ENCODE measurements at regions not wholly inside any gene's neighbourhood (a gene's known extent, or its start where the extent isn't known, plus 50 kb on each side); places are given as distances from the start of the nearest gene placed in this dataset.

DNA sequence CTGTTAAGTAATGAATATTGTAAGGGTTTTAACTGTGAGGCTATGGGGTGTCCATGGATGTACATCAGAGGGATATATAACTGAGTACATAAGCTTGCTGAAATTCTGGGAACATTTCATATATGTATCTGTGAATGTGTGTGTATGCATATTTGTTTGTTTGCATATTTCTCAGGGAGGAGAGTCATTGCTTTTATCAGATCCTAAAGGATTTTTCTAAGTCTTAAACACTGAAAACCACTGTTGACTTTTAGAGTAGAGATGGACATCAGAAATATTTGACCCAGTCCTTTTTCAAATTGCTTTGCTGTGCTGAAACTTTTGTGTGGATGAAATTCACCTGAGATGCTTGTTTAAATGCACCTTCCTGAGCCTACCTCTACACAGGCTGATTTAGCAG lies 410.6 kb downstream of the METTL15 start:
- Histone ChIP-seq H3K9me3 (ENCODE audit: insufficient read depth, low read length) (no peaks in the 10 kb centered on the region), H3K36me3 (ENCODE audit: low read length) (no peaks in the 10 kb centered on the region), H3F3A (ENCODE audit: insufficient read depth) (no peaks in the 10 kb centered on the region), H3K79me2 (ENCODE audit: insufficient read depth, low read length) (no peaks in the 10 kb centered on the region), H4K20me1 (ENCODE audit: low read depth, low read length) (no peaks in the 10 kb centered on the region), H3K27me3 (ENCODE audit: low read length) (no peaks in the 10 kb centered on the region), H3K4me3 (ENCODE audit: insufficient read depth, low read length, poor library complexity, severe bottlenecking) (no peak overlapping the region), H3K9me2 (replicated peaks; ENCODE audit: insufficient read depth, low read length) (no peaks in the 10 kb centered on the region), H2AFZ (ENCODE audit: low read depth, low read length, severe bottlenecking) (no peak overlapping the region), H3K4me2 (ENCODE audit: low read depth, low read length, poor library complexity, severe bottlenecking) (no peak overlapping the region), H3K9ac (ENCODE audit: low read length) (no peak overlapping the region), H3K27ac (ENCODE audit: low read depth, low read length) (no peak overlapping the region)
- TF ChIP-seq, protein P1, sequence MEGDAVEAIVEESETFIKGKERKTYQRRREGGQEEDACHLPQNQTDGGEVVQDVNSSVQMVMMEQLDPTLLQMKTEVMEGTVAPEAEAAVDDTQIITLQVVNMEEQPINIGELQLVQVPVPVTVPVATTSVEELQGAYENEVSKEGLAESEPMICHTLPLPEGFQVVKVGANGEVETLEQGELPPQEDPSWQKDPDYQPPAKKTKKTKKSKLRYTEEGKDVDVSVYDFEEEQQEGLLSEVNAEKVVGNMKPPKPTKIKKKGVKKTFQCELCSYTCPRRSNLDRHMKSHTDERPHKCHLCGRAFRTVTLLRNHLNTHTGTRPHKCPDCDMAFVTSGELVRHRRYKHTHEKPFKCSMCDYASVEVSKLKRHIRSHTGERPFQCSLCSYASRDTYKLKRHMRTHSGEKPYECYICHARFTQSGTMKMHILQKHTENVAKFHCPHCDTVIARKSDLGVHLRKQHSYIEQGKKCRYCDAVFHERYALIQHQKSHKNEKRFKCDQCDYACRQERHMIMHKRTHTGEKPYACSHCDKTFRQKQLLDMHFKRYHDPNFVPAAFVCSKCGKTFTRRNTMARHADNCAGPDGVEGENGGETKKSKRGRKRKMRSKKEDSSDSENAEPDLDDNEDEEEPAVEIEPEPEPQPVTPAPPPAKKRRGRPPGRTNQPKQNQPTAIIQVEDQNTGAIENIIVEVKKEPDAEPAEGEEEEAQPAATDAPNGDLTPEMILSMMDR (IDR thresholded peaks at IDR 0.05; ENCODE audit: insufficient read depth, low read length, poor library complexity, severe bottlenecking): no peak
- no peak for TF ChIP-seq EZH2phosphoT487 (conservative IDR thresholded peaks at IDR 0.05; ENCODE audit: low read length)

DNA sequence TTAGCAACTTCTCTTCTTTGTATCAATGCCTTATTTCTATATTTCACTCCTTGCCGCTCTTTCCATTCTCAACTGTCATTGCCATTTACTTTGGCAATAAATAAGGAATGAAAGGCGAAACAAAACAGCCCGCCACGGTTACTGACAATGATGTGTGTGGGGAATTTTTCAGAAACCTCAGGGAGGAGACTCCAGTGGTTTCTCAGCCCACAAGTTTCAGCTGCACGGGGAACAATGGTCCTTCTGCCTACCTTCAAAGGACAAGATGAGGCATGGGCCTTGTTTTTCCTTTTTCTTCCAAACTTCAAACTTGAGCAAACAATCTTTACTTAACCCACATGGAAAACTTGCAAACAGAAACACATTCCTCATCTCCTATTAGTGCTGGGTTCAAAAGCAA lies 409.4 kb downstream of the METTL15 start:
- Histone ChIP-seq H2AFZ (ENCODE audit: low read depth, low read length, severe bottlenecking) (no peak overlapping the region), H3K79me2 (ENCODE audit: insufficient read depth, low read length) (no peaks in the 10 kb centered on the region), H3K27me3 (ENCODE audit: low read length) (no peaks in the 10 kb centered on the region), H3K9me3 (ENCODE audit: insufficient read depth, low read length) (no peaks in the 10 kb centered on the region), H3F3A (ENCODE audit: insufficient read depth) (no peaks in the 10 kb centered on the region), H3K4me2 (ENCODE audit: low read depth, low read length, poor library complexity, severe bottlenecking) (no peak overlapping the region), H3K36me3 (ENCODE audit: low read length) (no peaks in the 10 kb centered on the region), H3K4me3 (ENCODE audit: insufficient read depth, low read length, poor library complexity, severe bottlenecking) (no peak overlapping the region), H3K9ac (ENCODE audit: low read length) (no peak overlapping the region), H4K20me1 (ENCODE audit: low read depth, low read length) (no peaks in the 10 kb centered on the region), H3K9me2 (replicated peaks; ENCODE audit: insufficient read depth, low read length) (no peaks in the 10 kb centered on the region), H3K27ac (ENCODE audit: low read depth, low read length) (no peak overlapping the region)
- no peak for TF ChIP-seq EZH2phosphoT487 (conservative IDR thresholded peaks at IDR 0.05; ENCODE audit: low read length)
- TF ChIP-seq, protein P1 (IDR thresholded peaks at IDR 0.05; ENCODE audit: insufficient read depth, low read length, poor library complexity, severe bottlenecking): no peak

DNA sequence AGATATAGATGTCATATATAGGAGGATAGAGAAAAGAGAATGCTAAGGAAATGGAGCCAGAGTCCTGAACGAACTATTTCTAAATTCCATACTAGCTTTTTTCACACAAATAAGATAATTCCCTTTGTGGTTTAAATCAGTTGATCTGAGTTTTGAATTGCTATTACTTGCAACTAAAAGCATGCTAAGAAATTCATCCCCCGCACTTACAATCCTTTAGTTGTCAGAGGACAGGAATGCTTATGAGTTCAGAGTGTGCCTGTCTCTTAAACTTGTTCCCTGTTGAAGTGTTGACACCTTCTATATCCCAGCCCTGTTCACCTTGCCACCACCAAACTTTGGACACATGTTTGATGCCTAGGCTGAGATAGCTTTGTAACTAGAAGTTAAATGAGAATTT lies 406.2 kb downstream of the METTL15 start:
- TF ChIP-seq EZH2phosphoT487 (conservative IDR thresholded peaks at IDR 0.05; ENCODE audit: low read length): no peak
- TF ChIP-seq, protein P1 (IDR thresholded peaks at IDR 0.05; ENCODE audit: insufficient read depth, low read length, poor library complexity, severe bottlenecking): no peak
- no peaks in the 10 kb centered on the region for H3K79me2 ChIP-seq (ENCODE audit: insufficient read depth, low read length)
- H3K9me2 ChIP-seq (replicated peaks; ENCODE audit: insufficient read depth, low read length): no peaks in the 10 kb centered on the region
- no peaks in the 10 kb centered on the region for H3F3A ChIP-seq (ENCODE audit: insufficient read depth)
- H3K4me2 ChIP-seq (ENCODE audit: low read depth, low read length, poor library complexity, severe bottlenecking): no peak overlapping the region
- H3K9me3 ChIP-seq (ENCODE audit: insufficient read depth, low read length): no peaks in the 10 kb centered on the region
- H3K9ac ChIP-seq (ENCODE audit: low read length): no peak overlapping the region
- H4K20me1 ChIP-seq (ENCODE audit: low read depth, low read length): no peaks in the 10 kb centered on the region
- no peak overlapping the region for H3K4me3 ChIP-seq (ENCODE audit: insufficient read depth, low read length, poor library complexity, severe bottlenecking)
- no peaks in the 10 kb centered on the region for H3K36me3 ChIP-seq (ENCODE audit: low read length)
- H3K27ac ChIP-seq (ENCODE audit: low read depth, low read length): no peak overlapping the region
- no peaks in the 10 kb centered on the region for H3K27me3 ChIP-seq (ENCODE audit: low read length)
- no peak overlapping the region for H2AFZ ChIP-seq (ENCODE audit: low read depth, low read length, severe bottlenecking)

All from SU-DHL-6 (cell line).